ENCODE measurements at regions not wholly inside any gene's neighbourhood (a gene's known extent, or its start where the extent isn't known, plus 50 kb on each side); places are given as distances from the start of the nearest gene placed in this dataset.

DNA sequence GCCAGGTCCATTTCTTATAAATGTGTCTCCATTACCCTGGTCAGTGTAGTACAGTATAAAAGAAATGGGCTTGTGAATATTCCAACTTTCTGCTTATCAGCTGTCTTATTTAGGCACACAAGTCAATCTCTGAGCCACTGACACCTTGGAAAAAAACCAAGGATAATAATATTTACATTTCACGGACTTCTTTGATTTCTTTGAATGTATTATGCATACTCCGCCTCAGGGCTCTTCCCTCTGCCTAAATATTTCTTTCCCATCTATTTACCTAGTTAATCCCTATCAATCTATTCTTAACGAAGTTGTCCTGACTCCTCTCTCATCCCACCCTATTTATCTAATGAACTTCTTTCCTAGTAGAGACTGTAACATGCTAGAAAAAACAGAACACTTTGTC, 253.8 kb downstream of the CRPPA start:
- no peak for DNase-seq (ENCODE audit: low read depth, low spot score)

DNA sequence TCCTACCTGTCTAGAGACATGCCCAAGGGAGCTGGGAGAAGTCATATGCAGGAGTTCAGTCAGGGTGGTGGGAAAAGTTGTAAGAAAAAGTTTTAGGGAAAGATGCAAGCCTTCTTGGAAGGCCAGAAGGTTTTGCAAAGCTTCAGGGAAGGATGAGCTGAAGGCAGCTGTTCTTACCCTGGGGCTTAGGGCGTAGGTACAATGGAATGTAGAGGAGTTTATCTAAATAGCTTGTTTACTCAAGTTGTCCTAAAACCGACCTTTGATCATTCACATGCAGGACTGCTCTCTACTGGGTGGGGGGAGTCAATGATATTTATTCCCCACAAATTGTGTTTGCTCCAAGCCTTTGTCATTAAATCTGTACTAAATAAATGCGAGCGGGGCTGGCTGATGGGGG, 277.0 kb downstream of the CRPPA start:
- no peak for DNase-seq (ENCODE audit: low read depth, low spot score)

DNA sequence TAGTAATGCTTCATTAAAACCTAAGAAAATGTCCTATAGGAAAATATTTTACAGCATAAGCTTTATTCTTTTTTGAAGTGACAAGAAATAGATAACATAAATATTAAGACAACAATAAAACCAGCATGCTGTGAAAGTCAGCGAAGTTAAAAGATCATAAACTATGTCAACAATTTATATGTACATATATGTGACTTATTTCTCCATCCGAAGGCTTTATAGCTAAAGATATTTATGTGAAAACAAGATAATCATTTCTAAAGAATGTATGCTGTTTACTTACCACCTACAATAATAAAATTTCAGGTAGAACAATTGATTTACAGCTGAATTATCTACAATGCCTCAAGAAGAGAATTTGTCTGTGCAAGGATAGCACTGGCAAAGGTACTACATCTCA, 283.4 kb downstream of the CRPPA start:
- no peak for DNase-seq (ENCODE audit: low read depth, low spot score)

DNA sequence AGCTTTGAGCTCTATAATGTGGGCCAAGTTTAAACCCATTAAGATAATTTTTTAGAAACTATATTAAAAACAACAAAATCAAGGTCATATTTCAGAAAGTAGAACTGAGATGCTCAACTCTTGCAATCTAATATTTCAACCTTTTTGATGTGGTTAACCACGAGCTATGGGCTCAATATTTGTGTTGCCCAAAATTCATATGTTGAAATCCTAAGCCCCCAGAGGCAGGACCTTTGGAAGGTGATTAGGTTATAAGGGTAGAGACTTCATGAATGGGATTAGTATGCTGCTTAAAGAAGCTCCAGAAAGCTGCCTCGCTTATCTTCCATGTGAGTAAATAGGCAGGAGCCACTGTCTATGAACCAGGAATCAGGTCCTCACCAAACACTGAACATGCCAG, 284.4 kb downstream of the CRPPA start:
- DNase-seq (ENCODE audit: low read depth, low spot score), result no peak

DNA sequence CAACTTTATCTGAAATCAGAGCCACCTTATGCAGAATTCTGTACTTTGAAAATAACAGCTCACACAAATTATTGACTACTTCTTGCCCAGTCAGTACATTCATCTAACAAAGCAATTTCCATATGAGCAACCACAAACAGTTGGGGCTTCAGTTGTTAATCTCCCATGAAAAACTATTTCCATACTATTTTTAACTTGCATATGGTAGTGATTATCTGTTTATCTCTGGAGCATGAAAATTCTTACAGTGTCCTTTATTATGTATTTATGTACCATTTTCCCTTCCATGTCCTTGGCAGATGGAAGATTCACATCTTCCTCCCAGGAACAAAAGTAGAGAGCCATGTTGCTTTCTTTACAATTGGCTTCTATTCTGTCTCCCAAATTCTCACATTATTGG, 285.7 kb downstream of the CRPPA start:
- DNase-seq (ENCODE audit: low read depth, low spot score), result no peak

DNA sequence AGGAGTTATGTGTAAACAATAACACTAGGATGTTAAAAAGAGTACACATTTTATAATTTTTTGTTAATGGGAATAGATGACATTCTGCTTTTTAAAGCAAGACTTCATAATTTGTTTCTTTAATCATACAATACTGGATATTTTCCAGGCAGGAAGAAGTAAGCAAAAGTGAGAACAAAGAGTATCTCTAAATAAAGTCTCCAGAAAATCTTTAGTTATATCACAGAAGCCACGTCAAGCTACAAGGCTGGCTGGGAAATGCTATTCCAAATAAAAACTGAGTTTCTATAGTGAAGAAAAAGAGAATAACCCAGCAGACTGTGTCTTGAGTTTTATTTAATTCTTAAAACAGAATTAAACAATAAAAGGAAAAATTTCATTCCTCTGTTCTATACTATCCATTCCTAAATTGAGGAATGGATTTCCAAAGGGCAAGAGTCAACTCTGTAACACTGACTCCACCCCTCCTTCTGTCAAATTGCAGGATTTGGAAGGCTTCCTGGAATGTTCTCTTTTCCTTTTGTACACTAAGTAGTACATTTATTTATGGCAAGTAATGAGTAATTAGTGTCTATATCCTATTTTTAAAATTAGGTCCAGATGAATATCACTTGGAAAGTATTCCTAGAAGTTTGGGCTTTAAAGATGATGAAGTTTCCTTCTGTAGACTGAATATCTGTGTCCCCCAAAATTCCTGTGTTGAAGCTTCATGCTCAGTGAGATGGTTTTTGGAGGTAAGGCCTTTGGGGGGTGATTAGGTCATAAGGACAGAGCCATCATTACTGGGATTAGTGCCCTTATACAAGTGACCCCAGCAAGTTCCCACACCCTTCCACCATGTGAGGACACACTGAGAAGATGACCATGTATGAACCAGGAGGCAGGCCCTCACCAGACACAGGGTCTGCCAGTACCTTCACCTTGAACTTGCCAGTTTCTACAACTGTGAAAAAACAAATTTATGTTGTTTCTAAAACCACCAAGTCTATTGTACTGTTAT, 290.9 kb downstream of the CRPPA start:
- DNase-seq (ENCODE audit: low read depth, low spot score), result no peak

DNA sequence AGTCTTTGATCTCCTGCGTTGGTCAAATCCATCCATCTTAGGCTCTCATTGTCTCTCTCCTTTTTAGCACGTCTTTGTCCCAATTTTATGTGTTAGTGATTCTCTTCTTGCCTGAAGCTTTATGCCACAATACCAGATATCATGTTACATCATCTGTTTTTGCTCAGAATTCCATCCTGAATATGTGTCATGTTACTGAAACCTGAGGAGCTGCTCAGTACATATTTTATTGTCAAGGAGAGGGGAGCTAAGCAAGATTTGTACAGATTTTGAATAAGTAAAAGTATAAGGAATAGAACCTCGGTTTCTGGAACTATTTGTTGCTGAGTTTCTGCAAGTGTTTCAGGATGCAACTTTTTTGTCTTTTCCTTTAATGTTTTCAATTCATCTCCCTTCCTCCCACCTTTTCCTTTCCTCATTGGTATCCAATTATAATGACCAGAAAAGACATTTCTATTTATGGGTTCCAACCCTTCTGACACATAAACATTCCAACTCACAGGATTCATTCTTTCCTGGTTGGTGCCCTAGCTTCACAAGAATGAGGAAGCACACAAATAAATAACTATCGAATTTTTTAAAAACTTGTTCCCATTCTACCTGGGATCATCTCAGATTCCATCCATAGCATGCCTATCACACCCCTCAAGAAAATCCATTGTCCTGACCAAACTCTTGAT, 291.8 kb downstream of the CRPPA start:
- peak; percentile 62 for DNase-seq (ENCODE audit: low read depth, low spot score)

DNA sequence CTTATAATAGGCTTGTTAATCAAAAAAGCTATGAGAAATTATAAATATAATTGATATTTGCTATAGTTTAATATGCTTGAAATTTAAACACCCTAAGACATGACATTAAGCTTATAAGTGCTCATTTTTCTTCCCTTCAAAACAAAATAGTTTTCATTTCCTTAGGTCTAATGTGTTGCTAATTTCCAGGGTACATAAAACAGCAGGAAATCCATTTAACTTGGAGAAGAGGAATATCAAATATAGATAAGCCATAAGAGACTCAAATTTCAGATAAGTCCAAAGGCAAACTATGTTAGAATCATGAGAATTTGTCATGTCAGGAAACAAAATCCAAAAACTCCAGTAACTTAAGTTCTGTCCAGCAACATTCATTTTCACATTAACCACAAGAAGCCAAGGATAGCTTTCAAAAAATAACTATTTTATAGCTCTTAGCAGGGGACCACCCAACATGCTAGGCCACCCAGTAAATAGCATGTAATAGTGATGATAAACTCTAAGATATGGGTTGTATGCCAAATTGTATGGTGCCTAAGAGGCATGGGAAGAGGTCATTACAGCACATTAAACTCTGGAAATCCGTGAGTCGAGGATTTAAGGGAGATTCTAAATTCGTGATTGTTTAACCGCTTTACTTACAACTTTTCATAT, 298.1 kb downstream of the CRPPA start:
- DNase-seq (ENCODE audit: low read depth, low spot score), result no peak

DNA sequence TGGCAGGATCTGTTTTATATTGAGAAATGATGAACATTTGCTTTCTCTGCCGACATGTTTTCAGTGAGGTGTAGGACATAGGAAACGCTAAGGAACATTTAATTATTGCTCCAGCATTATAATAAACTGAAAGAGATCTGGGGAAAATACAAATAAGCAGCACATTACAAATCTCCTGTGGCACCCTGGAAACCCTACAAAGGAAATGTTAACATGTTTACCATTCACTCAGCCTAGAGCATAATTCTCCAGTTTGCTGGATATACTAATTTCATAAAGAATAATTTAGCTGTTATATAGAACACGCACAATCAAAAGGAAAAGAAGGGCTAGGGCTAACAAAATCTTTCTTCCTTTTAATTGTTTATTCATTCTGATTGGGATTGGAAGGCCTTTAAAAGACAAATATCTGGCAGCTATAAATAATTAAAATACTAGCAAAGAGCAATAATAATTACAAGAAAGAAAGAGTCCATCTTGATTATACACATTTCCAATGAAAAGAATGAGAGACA, 299.4 kb downstream of the CRPPA start:
- no peak for DNase-seq (ENCODE audit: low read depth, low spot score)

DNA sequence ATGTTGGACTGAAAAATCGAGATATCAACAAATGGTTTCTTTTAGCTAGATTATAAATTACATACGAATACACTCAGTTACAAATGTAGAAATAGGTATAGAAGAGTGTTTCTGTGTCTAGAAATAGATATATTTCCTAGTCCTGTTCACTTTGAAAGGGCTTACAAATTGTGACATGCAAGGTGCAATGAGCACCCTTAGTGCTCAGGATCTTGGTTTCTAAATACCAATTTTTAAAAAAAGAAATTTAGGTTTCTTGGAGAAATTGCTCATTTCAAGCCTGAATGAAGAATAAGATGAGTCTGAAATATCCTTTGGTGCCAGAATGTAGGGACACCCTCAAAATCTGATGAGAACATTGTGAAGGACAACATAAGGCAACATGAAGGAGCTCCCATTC, 306.0 kb downstream of the CRPPA start:
- no peak for DNase-seq (ENCODE audit: low read depth, low spot score)

DNA sequence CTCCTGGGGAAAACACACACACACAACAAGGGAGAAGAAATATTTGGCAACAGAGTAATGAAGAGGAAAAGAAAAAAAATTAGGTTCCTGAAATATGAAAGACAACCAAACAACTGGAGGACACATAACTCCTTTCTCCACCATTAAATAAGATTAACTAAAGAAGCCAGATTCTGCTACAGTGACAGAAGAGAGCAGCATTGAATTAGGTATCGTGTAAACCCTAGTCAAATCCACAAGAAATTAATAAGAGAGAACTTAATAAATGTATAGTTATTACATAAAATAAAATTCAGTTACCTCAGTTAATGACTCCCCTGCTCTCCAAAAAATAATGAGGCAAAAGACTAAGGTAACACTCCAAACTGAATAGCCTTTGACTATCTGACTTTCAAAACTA, 306.7 kb downstream of the CRPPA start:
- no peak for DNase-seq (ENCODE audit: low read depth, low spot score)

DNA sequence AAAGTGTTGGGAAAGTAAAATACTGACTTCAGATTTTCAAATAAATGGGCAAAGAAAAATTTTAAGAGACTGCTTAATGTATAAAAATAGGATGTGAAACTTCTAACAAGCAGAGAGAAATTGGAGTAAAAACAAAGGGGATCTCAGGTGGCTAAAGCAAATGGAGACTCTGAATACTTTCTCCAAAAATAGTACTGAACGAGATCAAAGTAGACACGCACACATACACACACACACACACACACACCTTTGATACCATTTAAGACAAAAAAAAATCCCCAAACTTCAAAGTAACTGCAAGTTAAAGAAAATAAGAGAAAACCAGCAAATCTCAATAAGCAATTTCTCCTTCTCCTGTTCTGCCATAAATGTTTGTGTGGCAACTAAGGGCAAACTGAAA, 307.3 kb downstream of the CRPPA start:
- DNase-seq (ENCODE audit: low read depth, low spot score), result no peak

DNA sequence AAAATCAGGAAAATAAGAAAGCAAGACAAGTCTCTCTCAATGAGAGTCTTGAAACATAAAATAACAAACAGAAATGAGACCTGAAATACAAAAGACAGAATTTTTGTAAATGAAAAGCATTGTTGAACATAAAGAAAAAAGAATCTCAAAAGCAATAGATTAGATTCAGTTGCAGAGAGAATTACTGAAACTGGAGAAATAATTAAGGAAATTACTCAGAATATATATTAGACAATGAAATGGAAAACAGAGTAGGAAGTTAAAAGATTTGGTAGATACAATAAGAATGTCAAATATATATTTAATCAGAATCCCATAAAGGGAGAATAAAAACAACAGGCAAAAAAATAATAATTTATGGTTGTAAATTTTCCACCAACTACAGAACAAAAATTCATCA, 308.3 kb downstream of the CRPPA start:
- no peak for DNase-seq (ENCODE audit: low read depth, low spot score)

DNA sequence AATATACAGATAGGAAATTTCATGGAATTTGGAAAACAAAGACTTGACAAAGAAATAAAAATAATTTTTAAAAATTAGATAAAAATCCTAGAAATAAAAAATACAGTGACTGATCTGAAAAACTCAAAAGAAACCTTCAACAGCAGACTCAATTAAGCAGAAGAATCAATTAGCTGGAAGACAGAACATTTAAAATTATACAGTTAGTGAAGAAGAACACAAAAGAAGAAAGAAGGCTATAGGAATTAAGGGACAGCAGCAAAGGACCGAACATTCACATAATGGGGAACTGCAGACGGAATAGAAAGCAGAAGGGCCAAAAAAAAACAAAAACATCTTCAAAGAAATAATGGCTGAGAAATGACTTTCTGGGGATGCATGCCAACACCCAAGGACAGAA, 314.5 kb downstream of the CRPPA start:
- DNase-seq (ENCODE audit: low read depth, low spot score), result no peak

DNA sequence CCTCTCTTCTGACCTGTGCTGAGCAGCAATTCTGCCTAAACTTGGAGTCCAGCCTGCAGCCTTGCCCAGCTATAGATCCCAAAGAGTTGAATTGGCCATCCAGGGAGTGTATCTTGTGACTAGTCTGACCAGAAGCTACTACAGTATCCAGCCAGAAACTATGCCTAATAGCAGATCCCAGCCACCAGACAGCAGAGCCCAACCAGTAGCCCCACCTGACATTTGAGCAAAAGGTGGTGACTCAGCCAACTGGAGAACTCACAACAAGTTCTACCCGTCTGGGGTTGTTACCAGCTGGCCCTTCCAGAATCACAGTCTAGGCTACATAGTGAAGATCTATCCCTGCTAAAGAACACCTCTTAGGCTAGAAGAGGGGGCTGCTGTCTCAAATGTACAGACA, 315.0 kb downstream of the CRPPA start:
- DNase-seq (ENCODE audit: low read depth, low spot score), result no peak

DNA sequence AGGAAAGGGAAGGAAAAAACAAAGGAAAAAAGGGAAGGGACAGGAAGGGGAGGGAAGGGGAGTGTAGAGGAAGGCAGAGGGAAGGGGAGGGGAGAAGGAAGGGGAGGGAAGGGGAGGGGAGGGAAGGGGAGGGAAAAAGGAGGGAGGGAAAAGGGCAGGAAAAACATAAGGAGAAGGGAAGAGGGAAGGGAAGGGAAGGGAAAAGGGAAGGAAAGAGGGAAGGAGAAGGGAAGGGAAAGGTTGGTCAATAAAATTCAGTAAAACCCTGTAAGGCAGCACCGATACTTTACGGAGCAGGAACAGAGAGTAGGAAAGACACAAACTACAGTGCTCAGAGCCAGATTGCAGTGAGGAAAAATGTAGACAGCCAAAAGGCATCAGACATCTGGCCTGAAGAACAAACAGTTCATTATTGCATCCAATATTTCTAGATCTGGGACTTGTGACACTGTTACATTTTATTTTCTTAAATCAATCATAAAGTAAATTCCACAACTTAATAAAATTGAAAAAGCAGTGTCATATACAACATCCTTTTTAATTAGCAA, 322.0 kb downstream of the CRPPA start:
- DNase-seq (ENCODE audit: low read depth, low spot score), result no peak

DNA sequence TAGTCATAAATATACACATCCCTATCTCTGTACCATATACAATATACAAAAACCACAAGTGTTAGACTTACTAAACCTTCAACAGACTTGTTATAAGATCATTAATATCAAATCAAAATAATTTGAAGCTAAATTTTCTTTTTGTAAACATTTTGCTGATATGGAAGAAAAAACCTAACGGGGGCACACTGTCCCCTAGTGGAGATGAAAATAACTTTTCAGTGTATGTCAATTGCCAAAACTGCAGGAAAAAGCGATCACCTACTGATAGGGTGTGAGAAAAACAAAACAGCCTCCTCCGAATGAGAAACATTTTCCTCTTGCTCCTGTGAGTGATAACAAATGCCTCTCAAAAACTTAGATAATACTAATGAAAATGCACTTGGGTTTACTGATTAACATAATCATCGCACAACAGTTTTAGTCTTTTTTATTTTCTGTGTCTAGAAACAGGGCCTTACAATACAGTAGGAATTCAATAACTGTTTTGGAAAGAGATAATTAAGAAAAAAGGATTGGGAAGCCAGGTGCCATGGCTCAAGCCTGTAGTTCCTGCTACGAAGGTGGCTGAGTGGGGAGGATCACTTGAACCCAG, 322.7 kb downstream of the CRPPA start:
- DNase-seq (ENCODE audit: low read depth, low spot score), result no peak

DNA sequence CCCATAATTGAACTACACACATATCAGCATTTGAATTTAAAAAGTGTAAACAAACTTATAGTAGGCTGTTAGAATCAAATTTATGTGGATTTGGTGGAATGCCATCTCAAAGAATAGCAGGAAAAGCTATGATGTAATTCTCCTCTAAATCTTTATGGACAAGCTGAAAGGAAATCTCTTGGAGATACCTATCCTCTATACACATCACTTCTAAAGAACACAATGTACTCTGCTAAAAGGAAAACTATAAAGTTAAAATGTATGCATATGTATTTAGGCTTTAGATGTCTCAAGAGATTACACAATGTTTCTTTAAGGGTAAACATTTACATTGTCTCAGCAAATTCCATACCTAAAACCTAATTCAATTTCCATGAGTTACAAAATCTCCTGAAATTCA, 323.3 kb downstream of the CRPPA start:
- no peak for DNase-seq (ENCODE audit: low read depth, low spot score)

DNA sequence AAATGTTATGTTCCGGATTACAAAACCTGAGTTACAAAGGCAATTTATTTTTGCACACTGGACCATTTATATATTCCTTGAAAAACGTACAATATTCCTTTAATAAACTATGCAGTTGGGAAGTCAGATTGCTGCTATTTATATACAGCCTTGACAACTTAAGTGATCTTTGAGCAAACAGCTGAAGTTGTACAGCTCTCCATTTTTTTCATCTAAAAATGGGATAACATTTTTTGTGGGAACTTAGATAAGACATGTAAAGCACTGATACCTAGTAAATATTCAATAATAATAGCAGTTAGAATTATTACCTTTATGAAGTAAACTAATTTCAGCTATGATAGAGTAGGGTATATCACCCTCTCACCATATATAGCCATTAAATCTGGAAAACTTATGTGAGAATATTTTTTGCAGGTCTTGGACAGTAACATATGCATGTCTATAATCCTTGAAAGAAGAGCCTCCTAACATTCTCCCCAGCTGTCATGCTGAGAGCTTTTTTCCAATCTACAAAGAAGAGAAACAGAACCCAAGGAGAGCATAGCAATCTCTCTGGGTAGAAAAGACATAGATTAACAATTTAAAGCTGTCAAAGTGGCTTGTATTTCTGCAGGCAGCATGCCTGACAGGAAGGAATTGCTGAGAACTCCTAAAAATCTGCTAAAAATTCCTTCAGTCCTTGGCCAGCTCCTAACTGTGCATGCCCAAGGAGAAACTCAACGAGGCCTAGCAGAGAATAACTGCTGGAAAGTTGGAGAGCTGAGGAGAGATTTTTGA, 326.0 kb downstream of the CRPPA start:
- no peak for DNase-seq (ENCODE audit: low read depth, low spot score)

DNA sequence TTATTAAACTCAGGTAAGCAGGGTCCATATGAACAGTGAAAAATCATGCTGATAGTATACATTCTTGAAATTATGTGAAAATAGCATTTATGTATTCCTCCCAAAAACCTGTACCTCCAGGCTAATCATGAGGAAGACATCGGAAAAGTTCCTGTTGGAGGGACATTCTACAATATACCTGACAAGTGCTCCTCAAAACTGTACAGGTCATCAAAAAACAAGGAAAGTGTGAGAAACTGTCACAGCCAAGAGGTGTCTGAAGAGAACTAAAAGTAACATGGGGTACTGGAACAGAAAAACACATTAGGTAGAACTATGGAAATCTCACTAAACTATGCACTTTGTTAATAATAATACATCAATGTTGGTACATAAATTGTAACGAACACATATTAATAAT, 326.7 kb downstream of the CRPPA start:
- no peak for DNase-seq (ENCODE audit: low read depth, low spot score)

DNA sequence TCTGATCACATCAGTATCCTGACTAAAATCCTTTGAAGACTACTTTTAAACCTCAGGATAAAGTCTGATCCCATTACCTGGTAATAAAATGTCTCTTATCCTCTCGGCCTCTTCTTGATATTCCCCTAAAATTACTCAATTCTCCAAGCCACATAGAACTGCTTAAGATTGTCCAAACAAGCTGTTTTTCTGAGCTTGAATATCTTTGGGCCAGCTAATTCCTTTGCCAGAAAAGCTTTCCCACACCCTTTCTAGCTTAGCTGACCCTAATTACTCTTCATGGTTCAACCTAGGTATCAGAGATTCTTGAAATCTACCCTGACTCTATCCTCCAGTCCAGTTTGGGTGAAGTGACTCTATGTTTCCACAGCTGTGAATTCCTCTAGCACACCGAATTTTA, 328.6 kb downstream of the CRPPA start:
- DNase-seq (ENCODE audit: low read depth, low spot score), result no peak
